NCI-H2227 treated with DMSO at 0.1 percent for 48 hours (cell line): ENCODE measurements at regions not wholly inside any gene's neighbourhood (a gene's known extent, or its start where the extent isn't known, plus 50 kb on each side); places are given as distances from the start of the nearest gene placed in this dataset.
"Not testable (repeated sequence)": the region's sequence is repeated elsewhere in the genome, so short reads cannot be mapped to it uniquely, and the experiment has no call there.

Experiments used
- DNase-seq: peaks from one replicate; lab custom pipeline; 2025; lab: John Stamatoyannopoulos, UW

GRCh38 chr5:166724284-166724683 lies 1567.2 kb upstream of the WWC1 start:
- DNase-seq = no peak

GRCh38 chr5:166725593-166725992 lies 1565.9 kb upstream of the WWC1 start:
- DNase-seq = peak; percentile 13

- no peak for DNase-seq
These were observed 1565.0 kb upstream of the WWC1 start for GRCh38 chr5:166726406-166726805.

GRCh38 chr5:166742951-166743350 lies 1548.5 kb upstream of the WWC1 start:
- DNase-seq = not testable (repeated sequence)

GRCh38 chr5:166746506-166746905 lies 1544.9 kb upstream of the WWC1 start:
- DNase-seq = no peak

GRCh38 chr5:166750376-166750775 lies 1541.1 kb upstream of the WWC1 start:
- no peak for DNase-seq

- no peak for DNase-seq
These were observed 1533.3 kb upstream of the WWC1 start for GRCh38 chr5:166758151-166758550.

- no peak for DNase-seq
These were observed 1523.6 kb upstream of the WWC1 start for GRCh38 chr5:166767858-166768257.

- DNase-seq = no peak
These were observed 1522.9 kb upstream of the WWC1 start for GRCh38 chr5:166768536-166768935.

- DNase-seq = no peak
These were observed 1518.7 kb upstream of the WWC1 start for GRCh38 chr5:166772770-166773169.

GRCh38 chr5:166781737-166782136 lies 1509.7 kb upstream of the WWC1 start:
- no peak for DNase-seq

- no peak for DNase-seq
These were observed 1506.8 kb upstream of the WWC1 start for GRCh38 chr5:166784545-166785078.

GRCh38 chr5:166786178-166786577 lies 1505.3 kb upstream of the WWC1 start:
- DNase-seq = no peak

GRCh38 chr5:166786889-166787288 lies 1504.6 kb upstream of the WWC1 start:
- no peak for DNase-seq

- DNase-seq = no peak
These were observed 1503.4 kb upstream of the WWC1 start for GRCh38 chr5:166788050-166788449.

- DNase-seq = no peak
These were observed 1495.7 kb upstream of the WWC1 start for GRCh38 chr5:166795756-166796155.

- no peak for DNase-seq
These were observed 1488.4 kb upstream of the WWC1 start for GRCh38 chr5:166803058-166803457.

- not testable (repeated sequence) for DNase-seq
These were observed 1487.2 kb upstream of the WWC1 start for GRCh38 chr5:166804223-166804622.

GRCh38 chr5:166804693-166805092 lies 1486.8 kb upstream of the WWC1 start:
- not testable (repeated sequence) for DNase-seq

GRCh38 chr5:166810093-166810658 lies 1481.3 kb upstream of the WWC1 start:
- DNase-seq = not testable (repeated sequence)

GRCh38 chr5:166810721-166811120 lies 1480.7 kb upstream of the WWC1 start:
- no peak for DNase-seq

GRCh38 chr5:166823360-166823759 lies 1468.1 kb upstream of the WWC1 start:
- no peak for DNase-seq

GRCh38 chr5:166834246-166834645 lies 1457.2 kb upstream of the WWC1 start:
- no peak for DNase-seq

- DNase-seq = no peak
These were observed 1446.4 kb upstream of the WWC1 start for GRCh38 chr5:166845044-166845443.
